SU-DHL-6 (cell line): ENCODE measurements at regions not wholly inside any gene's neighbourhood (a gene's known extent, or its start where the extent isn't known, plus 50 kb on each side); places are given as distances from the start of the nearest gene placed in this dataset.

ENCODE experiments used
- H2AFZ ChIP-seq: fragments of 200-600 bp; sonication (generic); 2 replicates; pipeline ENCODE4 v1.6.1; 2014; ENCODE audit warnings: low read depth, mild to moderate bottlenecking, moderate library complexity, mixed read lengths, antibody characterized with exemption, low read length; ENCODE audit not compliant: severe bottlenecking
- H3F3A ChIP-seq: fragments of 200-600 bp; shearing (Covaris generic); 2 replicates; pipeline ENCODE4 v1.6.0; 2016; ENCODE audit warnings: antibody characterized with exemption, mild to moderate bottlenecking; ENCODE audit not compliant: insufficient read depth
- H3K27ac ChIP-seq: fragments of 200-600 bp; sonication (generic); 2 replicates; pipeline ENCODE4 v1.5.1; 2016; ENCODE audit warnings: low read depth, mild to moderate bottlenecking, low read length, moderate library complexity, mixed read lengths
- H3K27me3 ChIP-seq: fragments of 200-600 bp; sonication (generic), shearing (Covaris generic); 2 replicates; pipeline ENCODE4 v1.6.0; 2014; ENCODE audit warnings: mild to moderate bottlenecking, low read length
- H3K36me3 ChIP-seq: fragments of 200-600 bp; sonication (generic); 2 replicates; pipeline ENCODE4 v1.6.1; 2014; ENCODE audit warnings: mild to moderate bottlenecking, low read length, mixed read lengths
- H3K4me2 ChIP-seq: fragments of 300-600, 200-600 bp; shearing (Covaris generic), sonication (generic); 2 replicates; pipeline ENCODE4 v1.6.0; 2014; ENCODE audit warnings: low read length, low read depth, mild to moderate bottlenecking; ENCODE audit not compliant: poor library complexity, severe bottlenecking
- H3K4me3 ChIP-seq: fragments of 200-600 bp; sonication (generic); 2 replicates; pipeline ENCODE4 v1.5.1; 2014; ENCODE audit warnings: antibody characterized with exemption, low read length, mild to moderate bottlenecking, mixed read lengths; ENCODE audit not compliant: insufficient read depth, poor library complexity, severe bottlenecking
- H3K79me2 ChIP-seq: fragments of 200-600 bp; sonication (generic); 2 replicates; pipeline ENCODE4 v1.6.1; 2014; ENCODE audit warnings: mild to moderate bottlenecking, low read length, moderate library complexity; ENCODE audit not compliant: insufficient read depth
- H3K9ac ChIP-seq: fragments of 200-600 bp; sonication (generic); 2 replicates; pipeline ENCODE4 v1.7.0; 2014; ENCODE audit warnings: mild to moderate bottlenecking, low read length
- H3K9me2 ChIP-seq: fragments of 200-600 bp; sonication (generic); replicated peaks from 2 replicates; pipeline ENCODE4 v1.6.1; 2014; ENCODE audit warnings: low read length; ENCODE audit not compliant: insufficient read depth
- H3K9me3 ChIP-seq: fragments of 200-600 bp; sonication (generic); 2 replicates; pipeline ENCODE4 v1.6.1; 2014; ENCODE audit warnings: low read length, mixed read lengths; ENCODE audit not compliant: insufficient read depth
- H4K20me1 ChIP-seq: fragments of 200-600 bp; sonication (generic); 2 replicates; pipeline ENCODE4 v1.6.1; 2014; ENCODE audit warnings: low read depth, mild to moderate bottlenecking, antibody characterized with exemption, low read length, moderate library complexity, mixed read lengths
- CTCF ChIP-seq: fragments of 200-600 bp; sonication (generic); IDR thresholded peaks from one replicate; pipeline ENCODE4 v1.5.1; 2017; ENCODE audit warnings: antibody characterized with exemption, mild to moderate bottlenecking, low read length, moderate library complexity; ENCODE audit not compliant: insufficient read depth, poor library complexity, severe bottlenecking
- EZH2phosphoT487 ChIP-seq: fragments of 200-600 bp; sonication (generic), shearing (Covaris generic); conservative IDR thresholded peaks from 2 replicates; pipeline ENCODE4 v1.6.1; 2018; ENCODE audit warnings: mild to moderate bottlenecking, antibody characterized with exemption, low read length, moderate library complexity, mixed read lengths

- H3F3A ChIP-seq = no peaks in the 10 kb centered on the region
- no peaks in the 10 kb centered on the region for H3K9me3 ChIP-seq
- no peak overlapping the region for H3K9ac ChIP-seq
- no peaks in the 10 kb centered on the region for H3K27me3 ChIP-seq
- no peak overlapping the region for H3K4me3 ChIP-seq
- H4K20me1 ChIP-seq = no peaks in the 10 kb centered on the region
- H3K79me2 ChIP-seq = no peaks in the 10 kb centered on the region
- H3K36me3 ChIP-seq = no peaks in the 10 kb centered on the region
- no peak overlapping the region for H3K27ac ChIP-seq
- TF ChIP-seq CTCF (no peak), EZH2phosphoT487 (no peak)
- H2AFZ ChIP-seq = no peak overlapping the region
- no peaks in the 10 kb centered on the region for H3K9me2 ChIP-seq
- H3K4me2 ChIP-seq = no peak overlapping the region
Measured at GRCh38 chr16:26913851-26914250, 152.9 kb upstream of the C16orf82 start.

- no peaks in the 10 kb centered on the region for H4K20me1 ChIP-seq
- no peak for TF ChIP-seq EZH2phosphoT487
- no peak for TF ChIP-seq CTCF
Measured at GRCh38 chr16:26930786-26931581, 135.7 kb upstream of the C16orf82 start.

GRCh38 chr16:26950636-26951035 is 116.1 kb upstream of the C16orf82 start:
- Histone ChIP-seq H3F3A (no peaks in the 10 kb centered on the region), H3K36me3 (no peaks in the 10 kb centered on the region), H2AFZ (no peak overlapping the region), H3K9me3 (no peaks in the 10 kb centered on the region), H3K27ac (no peak overlapping the region), H3K79me2 (no peaks in the 10 kb centered on the region), H4K20me1 (no peaks in the 10 kb centered on the region), H3K27me3 (no peaks in the 10 kb centered on the region), H3K4me3 (no peak overlapping the region), H3K9ac (no peak overlapping the region), H3K4me2 (no peak overlapping the region), H3K9me2 (no peaks in the 10 kb centered on the region)
- TF ChIP-seq EZH2phosphoT487 (no peak), CTCF (no peak)

More at GRCh38 chr16:26930786-26931581, 135.7 kb upstream of the C16orf82 start:
- Histone ChIP-seq H3K9ac (no peak overlapping the region), H2AFZ (no peak overlapping the region), H3K36me3 (no peaks in the 10 kb centered on the region), H3K4me2 (no peak overlapping the region), H3K27ac (no peak overlapping the region), H3K9me2 (no peaks in the 10 kb centered on the region), H3K79me2 (no peaks in the 10 kb centered on the region), H3K27me3 (no peaks in the 10 kb centered on the region), H3K9me3 (no peaks in the 10 kb centered on the region), H3F3A (no peaks in the 10 kb centered on the region), H3K4me3 (no peak overlapping the region)
